NT2/D1 (cell line): ENCODE measurements at regions not wholly inside any gene's neighbourhood (a gene's known extent, or its start where the extent isn't known, plus 50 kb on each side); places are given as distances from the start of the nearest gene placed in this dataset.

ENCODE experiments used
- DNase-seq: peaks from one replicate; pipeline ENCODE4 v3.0.0-alpha.2; 2011; ENCODE audit warnings: low read depth, low spot score
- H3K27me3 ChIP-seq: 2 replicates; pipeline ENCODE4 v1.6.0; 2011; ENCODE audit warnings: mild to moderate bottlenecking; ENCODE audit not compliant: insufficient read length, insufficient read depth
- H3K36me3 ChIP-seq: 2 replicates; pipeline ENCODE4 v1.6.1; 2011; ENCODE audit warnings: mild to moderate bottlenecking, low read length, mixed read lengths; ENCODE audit not compliant: insufficient read depth, insufficient read length
- H3K4me1 ChIP-seq: 2 replicates; pipeline ENCODE4 v1.5.1; 2011; ENCODE audit not compliant: insufficient read depth, insufficient read length
- H3K4me3 ChIP-seq: 2 replicates; pipeline ENCODE4 v1.5.1; 2011; ENCODE audit warnings: low read depth; ENCODE audit not compliant: insufficient read length
- H3K9ac ChIP-seq: 2 replicates; pipeline ENCODE4 v1.6.0; 2011; ENCODE audit warnings: low read depth; ENCODE audit not compliant: insufficient read length
- H3K9me3 ChIP-seq: 2 replicates; pipeline ENCODE4 v1.5.1; 2011; ENCODE audit warnings: mild to moderate bottlenecking, low read length; ENCODE audit not compliant: insufficient read depth
- SUZ12 ChIP-seq: IDR thresholded peaks from 2 replicates; pipeline ENCODE4 v1.6.1; 2011; ENCODE audit not compliant: insufficient read length, insufficient read depth; ENCODE audit errors: extremely low read depth
- YY1 ChIP-seq: IDR thresholded peaks from 2 replicates; pipeline ENCODE4 v1.6.1; 2011; ENCODE audit not compliant: insufficient read length, insufficient read depth
- ZNF274 ChIP-seq: IDR thresholded peaks from 2 replicates; pipeline ENCODE4 v1.6.1; 2011; ENCODE audit warnings: mild to moderate bottlenecking, low read depth, low read length

- no peaks in the 10 kb centered on the region for H3K27me3 ChIP-seq
- DNase-seq: no peak
- TF ChIP-seq SUZ12: no peak
These were observed 189.7 kb upstream of the GBE1 start for GRCh38 chr3:81951106-81951505.

DNA sequence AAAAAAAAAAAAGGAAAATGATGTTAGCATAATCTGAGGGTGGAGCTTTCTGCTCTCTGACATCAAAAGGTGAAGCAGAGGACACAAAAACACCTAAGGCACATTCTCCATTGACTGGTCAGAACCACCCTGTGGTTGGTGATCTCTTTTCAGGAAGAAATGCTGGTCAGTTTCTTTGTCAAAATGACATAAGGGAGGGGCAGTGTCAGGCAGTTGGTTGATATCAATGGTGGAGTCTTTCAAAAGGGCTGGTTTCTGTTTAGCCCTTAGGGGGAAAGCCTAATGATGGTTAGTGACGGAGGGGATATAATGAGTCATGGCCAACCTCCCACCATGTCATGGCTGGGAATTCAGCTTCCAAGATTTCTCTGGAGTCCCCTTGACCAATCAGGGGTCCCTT is 185.9 kb upstream of the GBE1 start:
- H3K4me1 ChIP-seq: no peaks in the 10 kb centered on the region
- no peak overlapping the region for H3K9ac ChIP-seq
- H3K9me3 ChIP-seq: peaks cover 19% of the 10 kb centered on the region
- TF ChIP-seq SUZ12: no peak
- H3K4me3 ChIP-seq: no peak overlapping the region
- no peaks in the 10 kb centered on the region for H3K27me3 ChIP-seq
- no peaks in the 10 kb centered on the region for H3K36me3 ChIP-seq
- DNase-seq: no peak

More at GRCh38 chr3:81951106-81951505, 189.7 kb upstream of the GBE1 start:
- H3K36me3 ChIP-seq: no peaks in the 10 kb centered on the region
- no peak overlapping the region for H3K9ac ChIP-seq
- H3K4me3 ChIP-seq: no peak overlapping the region
- H3K4me1 ChIP-seq: no peaks in the 10 kb centered on the region
- no peaks in the 10 kb centered on the region for H3K9me3 ChIP-seq

DNA sequence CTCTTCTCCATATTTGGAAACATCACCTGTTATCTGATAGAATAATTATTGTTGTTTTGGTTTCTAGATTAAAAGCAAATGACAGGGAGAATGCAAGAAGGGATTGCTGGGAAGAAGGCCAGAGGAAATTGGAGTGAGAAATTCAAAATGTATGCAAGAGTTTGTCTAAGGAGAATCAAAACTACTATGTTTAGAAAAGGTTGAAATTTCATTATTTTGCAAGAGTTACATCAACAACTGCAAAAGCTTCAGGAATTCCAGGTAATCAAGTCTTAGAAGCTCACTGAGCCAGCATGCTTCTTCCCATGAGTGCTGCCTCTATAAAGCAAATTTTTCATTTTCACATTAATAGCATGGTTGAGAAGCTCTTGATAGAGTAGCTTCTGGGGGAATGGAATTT is 177.2 kb upstream of the GBE1 start:
- no peaks in the 10 kb centered on the region for H3K4me1 ChIP-seq
- H3K9ac ChIP-seq: no peak overlapping the region
- no peaks in the 10 kb centered on the region for H3K36me3 ChIP-seq
- H3K4me3 ChIP-seq: no peak overlapping the region
- TF ChIP-seq SUZ12 (no peak), YY1 (no peak), ZNF274 (no peak)
- no peaks in the 10 kb centered on the region for H3K27me3 ChIP-seq
- DNase-seq: no peak
- peaks cover 4% of the 10 kb centered on the region; the same call in 1 of the 2 replicates for H3K9me3 ChIP-seq

- no peaks in the 10 kb centered on the region for H3K36me3 ChIP-seq
- no peaks in the 10 kb centered on the region for H3K9me3 ChIP-seq
- H3K4me3 ChIP-seq: no peak overlapping the region
- no peaks in the 10 kb centered on the region for H3K27me3 ChIP-seq
- no peaks in the 10 kb centered on the region for H3K4me1 ChIP-seq
- TF ChIP-seq YY1: no peak
- TF ChIP-seq SUZ12: no peak
- no peak for TF ChIP-seq ZNF274
- no peak overlapping the region for H3K9ac ChIP-seq
- no peak for DNase-seq
These were observed 175.4 kb upstream of the GBE1 start for GRCh38 chr3:81936817-81937216.

DNA sequence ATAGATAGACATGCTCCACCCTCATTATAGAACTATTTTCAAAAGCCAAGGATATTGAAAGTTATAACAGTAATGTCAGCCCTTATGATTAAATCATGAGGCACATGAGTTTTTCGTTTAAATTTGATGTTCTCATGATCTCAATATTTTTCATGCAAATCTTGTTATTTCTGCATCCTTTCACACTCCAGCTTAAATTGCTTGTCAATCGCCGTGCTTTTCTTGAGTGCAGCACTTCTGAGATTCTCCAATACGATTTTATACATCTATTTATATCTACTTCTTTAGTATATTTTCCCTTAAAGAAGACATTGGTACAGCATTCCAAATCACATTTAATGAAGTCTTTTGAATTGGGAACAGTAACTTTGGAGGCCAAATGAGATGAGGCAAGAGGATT is 171.2 kb upstream of the GBE1 start:
- H3K27me3 ChIP-seq: no peaks in the 10 kb centered on the region
- no peaks in the 10 kb centered on the region for H3K4me1 ChIP-seq
- no peak for DNase-seq
- TF ChIP-seq SUZ12: no peak
- no peak for TF ChIP-seq YY1
- no peak for TF ChIP-seq ZNF274
- H3K36me3 ChIP-seq: no peaks in the 10 kb centered on the region
- H3K9me3 ChIP-seq: no peaks in the 10 kb centered on the region
- H3K9ac ChIP-seq: no peak overlapping the region
- no peak overlapping the region for H3K4me3 ChIP-seq

DNA sequence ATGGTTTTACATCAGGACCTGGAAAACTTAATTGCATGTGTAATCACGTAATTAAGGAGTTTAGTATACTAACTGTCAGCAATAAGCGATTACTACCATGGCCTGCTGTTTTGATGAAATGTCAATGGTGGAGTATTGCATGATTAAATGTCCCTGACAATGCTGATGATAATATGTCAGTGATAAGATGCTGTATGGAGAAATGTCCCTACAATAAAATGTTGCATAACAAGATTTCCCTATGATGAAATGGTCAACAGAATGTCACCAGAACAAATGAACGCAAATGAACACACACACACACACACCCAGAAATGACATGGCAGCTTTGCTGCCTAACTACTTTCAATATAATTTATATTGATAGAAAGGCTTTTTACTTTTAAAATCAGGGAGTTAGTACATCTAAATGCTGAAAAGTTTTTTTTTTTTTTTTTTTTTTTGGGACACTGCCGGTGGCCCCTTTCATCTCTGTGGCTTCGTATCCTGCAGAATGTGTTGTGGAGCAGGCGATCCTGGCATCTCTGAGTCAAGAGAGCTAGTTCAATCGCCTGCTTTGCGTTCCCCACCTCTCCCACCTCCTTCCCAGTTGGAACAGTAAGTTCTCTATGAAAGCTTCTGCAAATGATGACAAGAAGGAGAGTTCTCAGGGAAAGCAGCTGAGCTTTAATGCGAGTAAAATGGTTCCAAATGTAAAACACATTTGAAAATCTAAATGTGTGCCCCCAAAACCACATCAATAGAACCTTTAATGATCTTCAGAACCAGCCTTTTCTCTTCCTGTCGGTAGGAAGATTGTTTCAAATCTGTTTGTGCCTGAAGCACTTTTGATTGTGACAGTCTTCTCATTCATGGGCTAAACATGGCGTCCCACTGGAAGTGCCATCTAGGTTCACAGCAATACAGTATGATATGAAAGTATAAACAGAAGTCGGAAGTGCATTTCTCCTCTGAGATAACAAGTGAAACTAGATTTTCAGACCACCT is 170.1 kb upstream of the GBE1 start:
- no peak overlapping the region for H3K4me3 ChIP-seq
- H3K27me3 ChIP-seq: no peaks in the 10 kb centered on the region
- H3K9me3 ChIP-seq: no peaks in the 10 kb centered on the region
- no peak overlapping the region for H3K9ac ChIP-seq
- no peaks in the 10 kb centered on the region for H3K36me3 ChIP-seq
- TF ChIP-seq YY1 (no peak), SUZ12 (no peak)
- no peaks in the 10 kb centered on the region for H3K4me1 ChIP-seq
- DNase-seq: no peak

GRCh38 chr3:81929697-81930096 is 168.3 kb upstream of the GBE1 start:
- Histone ChIP-seq H3K36me3 (no peaks in the 10 kb centered on the region), H3K4me3 (no peak overlapping the region), H3K9ac (no peak overlapping the region), H3K9me3 (no peaks in the 10 kb centered on the region), H3K27me3 (no peaks in the 10 kb centered on the region), H3K4me1 (no peaks in the 10 kb centered on the region)
- no peak for DNase-seq
- TF ChIP-seq ZNF274 (no peak), SUZ12 (no peak), YY1 (no peak)
